ENCODE measurements at regions not wholly inside any gene's neighbourhood (a gene's known extent, or its start where the extent isn't known, plus 50 kb on each side); places are given as distances from the start of the nearest gene placed in this dataset.

- TF ChIP-seq CTCF (IDR thresholded peaks at IDR 0.05): no peak
- TF ChIP-seq POLR2A (IDR thresholded peaks at IDR 0.05): no peak
Observed at GRCh38 chr6:45789238-45789637, 226.4 kb downstream of the CLIC5 start.
